NCI-H460 (cell line): ENCODE measurements at regions not wholly inside any gene's neighbourhood (a gene's known extent, or its start where the extent isn't known, plus 50 kb on each side); places are given as distances from the start of the nearest gene placed in this dataset.
"Not testable (repeated sequence)": the region's sequence is repeated elsewhere in the genome, so short reads cannot be mapped to it uniquely, and the experiment has no call there.

Source experiments
- DNase-seq: peaks from one replicate; pipeline ENCODE4 v3.0.0-alpha.2; 2016; ENCODE audit warnings: low read depth; ENCODE audit errors: extremely low read depth

DNA sequence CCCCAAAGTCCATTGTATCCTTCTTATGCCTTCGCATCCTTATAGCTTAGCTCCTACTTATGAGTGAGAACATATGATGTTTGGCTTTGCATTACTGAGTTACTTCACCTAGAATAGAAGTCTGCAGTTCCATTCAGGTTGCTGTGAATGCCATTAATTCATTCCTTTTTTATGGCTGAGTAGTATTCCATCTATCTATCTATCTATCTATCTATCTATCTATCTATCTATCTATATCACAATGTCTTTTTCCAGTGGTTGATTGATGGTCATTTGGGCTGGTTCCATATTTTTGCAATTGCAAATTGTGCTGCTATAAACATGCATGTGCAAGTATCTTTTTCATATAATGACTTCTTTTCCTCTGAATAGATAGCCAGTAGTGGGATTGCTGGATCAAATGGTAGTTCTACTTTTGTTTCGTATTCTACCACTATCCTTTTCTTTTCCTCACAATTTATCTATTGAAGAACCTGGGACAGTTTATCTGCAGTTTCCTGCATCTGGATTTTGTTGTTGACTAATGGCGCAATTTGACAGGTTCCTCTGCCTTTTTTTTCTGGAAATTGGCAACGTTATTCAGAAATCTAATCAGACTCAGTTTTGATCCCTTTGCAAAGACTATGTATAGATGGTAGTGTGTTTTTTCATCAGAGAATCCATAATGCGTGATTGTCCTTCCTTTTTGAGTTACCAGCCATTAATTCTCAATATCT lies 287.2 kb downstream of the ARL4A start:
- no peak for DNase-seq

DNA sequence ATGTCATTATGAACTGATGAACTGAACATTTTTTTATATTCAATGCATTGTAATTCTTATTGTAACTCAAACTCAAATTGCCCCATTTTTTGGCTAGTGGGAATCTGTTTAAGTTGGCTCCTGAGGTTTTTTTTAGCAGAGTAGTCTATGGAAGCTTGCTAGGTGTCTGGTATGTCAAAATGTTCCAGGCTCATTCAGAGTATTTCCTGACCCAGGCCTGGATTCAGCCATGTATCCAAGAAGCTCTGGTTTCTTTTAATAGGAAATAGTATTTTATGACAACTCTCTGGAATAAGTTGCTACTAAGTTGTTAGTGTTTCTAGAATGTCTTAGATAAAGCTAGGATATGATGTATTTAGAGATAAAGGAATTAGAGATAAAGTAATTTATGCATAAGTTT lies 288.0 kb downstream of the ARL4A start:
- DNase-seq: no peak

DNA sequence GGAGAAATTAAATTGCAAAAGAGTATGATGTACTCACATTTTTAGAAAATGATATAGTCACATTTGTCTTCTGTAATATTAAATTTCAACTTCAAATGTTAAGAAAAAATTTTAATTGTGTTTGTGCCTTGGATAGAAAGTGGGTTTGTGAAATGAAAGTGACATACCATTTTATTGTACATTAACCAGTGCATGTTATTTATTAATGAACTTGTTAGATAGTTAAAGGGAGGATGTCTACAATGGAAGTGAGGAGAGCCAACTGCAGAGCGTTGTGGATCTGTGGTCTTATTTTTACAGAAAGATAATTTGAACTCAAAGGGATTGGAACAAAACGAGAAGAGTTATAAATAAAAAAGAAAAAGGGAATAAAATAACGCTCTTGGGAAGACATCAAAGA lies 291.7 kb downstream of the ARL4A start:
- DNase-seq: no peak

- DNase-seq: no peak
Measured at GRCh38 chr7:12982178-12982577, 294.7 kb downstream of the ARL4A start.

GRCh38 chr7:12984117-12984516 lies 296.7 kb downstream of the ARL4A start:
- no peak for DNase-seq

DNA sequence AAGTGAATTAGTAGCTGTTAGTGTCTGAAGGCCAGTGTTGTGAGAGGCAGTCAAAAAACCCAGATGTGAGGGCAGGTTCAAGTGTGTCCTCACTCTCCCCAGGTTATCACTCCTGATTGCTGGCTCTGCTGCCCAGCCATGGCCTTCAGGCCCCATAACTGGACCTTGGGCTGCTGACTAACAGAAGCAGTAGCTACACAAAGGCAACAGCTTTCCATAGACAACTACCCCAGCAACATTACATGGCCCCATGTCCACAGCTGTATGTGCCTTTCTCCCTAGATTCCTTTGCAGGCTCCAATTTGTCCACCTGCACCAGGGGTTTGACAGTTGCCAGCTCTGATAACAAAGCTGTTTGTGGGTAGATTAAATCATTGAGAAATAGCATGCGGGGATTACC lies 297.8 kb downstream of the ARL4A start:
- no peak for DNase-seq

- no peak for DNase-seq
Measured at GRCh38 chr7:12985752-12986151, 298.3 kb downstream of the ARL4A start.

- DNase-seq: no peak
Measured at GRCh38 chr7:12987238-12987637, 299.8 kb downstream of the ARL4A start.

GRCh38 chr7:12990440-12990839 lies 303.0 kb downstream of the ARL4A start:
- DNase-seq: no peak

GRCh38 chr7:12993025-12993424 lies 305.6 kb downstream of the ARL4A start:
- no peak for DNase-seq

GRCh38 chr7:12995912-12996469 lies 308.6 kb downstream of the ARL4A start:
- DNase-seq: no peak

DNA sequence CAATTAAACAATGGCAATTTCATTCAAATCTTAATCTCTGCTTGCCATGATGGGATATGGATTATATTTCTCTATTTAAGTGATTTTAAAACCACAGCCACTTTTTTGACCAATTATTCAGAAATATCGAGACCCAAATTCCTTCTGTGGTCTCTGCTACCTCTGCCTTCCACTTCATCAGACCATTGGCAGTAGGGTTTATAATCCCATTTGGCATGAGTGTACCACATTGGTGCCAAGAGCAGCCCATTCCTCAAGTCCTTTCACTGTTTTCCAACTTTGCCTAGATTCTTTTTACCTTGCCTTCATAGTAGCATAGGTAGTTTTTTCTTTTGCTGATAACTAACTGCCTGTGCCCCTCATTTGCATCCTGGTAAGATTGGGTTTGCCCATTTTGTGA lies 319.9 kb downstream of the ARL4A start:
- no peak for DNase-seq

DNA sequence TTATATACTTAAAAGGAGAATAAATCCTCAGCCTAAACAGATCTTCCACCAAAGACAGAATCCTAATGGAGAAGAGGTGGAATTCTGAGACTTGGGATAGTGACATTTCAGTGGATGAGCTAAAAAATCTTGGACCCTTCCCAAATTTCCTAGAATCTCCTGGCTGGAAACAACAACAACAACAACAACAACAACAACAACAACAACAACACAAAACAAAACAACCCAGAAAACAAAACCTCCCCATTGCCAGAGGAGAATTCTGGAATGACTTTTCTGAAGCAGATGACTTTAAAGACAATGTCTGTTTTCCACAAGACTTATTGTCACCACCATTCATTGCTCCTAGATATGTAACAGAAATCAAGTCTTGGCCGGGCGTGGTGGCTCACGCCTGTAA lies 322.1 kb downstream of the ARL4A start:
- no peak for DNase-seq

DNA sequence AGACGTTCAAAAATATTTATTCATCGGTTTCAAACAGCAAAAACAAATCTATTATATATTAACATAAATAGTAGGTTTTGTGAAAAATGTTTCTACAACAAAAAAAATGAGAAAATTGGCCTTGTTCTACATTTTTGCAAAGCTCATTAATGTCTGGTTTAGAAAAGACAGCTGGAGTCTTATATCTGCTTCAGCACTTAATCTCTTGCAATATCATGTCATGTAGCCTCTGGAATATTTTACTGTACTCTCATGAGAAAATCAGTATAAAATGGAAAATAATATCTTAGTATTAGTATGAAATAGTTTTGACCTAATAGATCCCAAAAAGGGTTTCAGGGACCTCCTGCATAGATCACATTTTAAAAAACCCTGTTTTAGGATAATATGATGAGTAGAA lies 326.6 kb downstream of the ARL4A start:
- no peak for DNase-seq

GRCh38 chr7:13016036-13016581 lies 328.7 kb downstream of the ARL4A start:
- no peak for DNase-seq

DNA sequence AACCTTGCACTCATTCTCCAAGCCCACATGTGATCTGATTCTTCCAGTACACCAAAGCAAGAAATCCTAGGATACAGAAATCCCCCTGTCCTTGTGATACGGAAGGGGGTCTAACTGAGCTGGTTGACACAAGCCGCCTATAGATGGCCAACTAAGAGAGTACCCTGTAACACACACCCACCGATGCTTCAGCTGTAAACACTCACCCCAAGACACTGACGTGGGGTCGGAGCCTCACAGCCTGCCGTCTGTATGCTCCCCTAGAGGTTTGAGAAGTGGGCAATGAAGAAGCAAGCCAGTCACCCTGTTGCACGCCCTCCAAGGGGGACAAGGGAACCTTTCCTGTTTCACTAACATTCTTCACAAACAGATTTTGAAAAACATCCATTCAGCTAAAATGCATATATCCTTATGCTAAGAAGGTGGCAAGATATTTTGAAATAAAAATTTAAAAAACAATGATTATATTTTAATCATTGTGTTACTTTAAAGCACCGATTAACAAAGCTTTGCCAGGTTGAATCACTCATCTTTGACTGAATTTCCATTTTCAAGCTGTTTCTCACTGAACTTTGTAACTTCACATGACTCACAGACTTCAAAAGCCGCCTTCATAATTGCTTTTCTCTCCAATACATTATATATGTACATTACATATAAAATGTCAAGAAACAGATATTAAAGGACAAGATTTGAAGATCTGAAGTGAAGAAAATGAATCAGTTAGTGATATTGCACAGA lies 329.3 kb downstream of the ARL4A start:
- DNase-seq: no peak

DNA sequence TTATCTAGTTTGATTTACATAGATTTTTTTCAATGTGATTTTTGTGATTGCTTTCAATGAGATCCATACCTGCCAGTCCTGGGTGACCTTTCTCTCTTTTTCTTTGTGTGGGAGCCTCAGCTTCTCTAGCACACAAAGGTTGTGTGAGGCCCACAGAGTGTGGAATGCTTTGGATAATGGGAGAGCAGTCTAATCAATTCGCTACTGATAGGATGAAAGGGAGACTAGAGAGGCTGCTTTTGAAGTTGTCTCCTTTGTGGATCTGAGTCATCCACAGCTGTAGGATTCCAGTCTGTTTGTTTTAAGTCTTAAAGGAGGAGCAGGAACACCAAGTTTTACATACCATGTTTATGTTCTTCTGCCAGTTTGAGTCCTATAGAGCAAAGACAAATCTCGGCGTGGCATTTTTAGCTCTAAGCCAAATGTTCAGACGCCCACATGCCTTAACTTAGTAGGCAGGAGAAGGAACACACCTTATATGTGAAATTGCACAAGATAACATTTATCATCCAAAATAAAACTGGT lies 330.0 kb downstream of the ARL4A start:
- DNase-seq: peak; percentile 6

DNA sequence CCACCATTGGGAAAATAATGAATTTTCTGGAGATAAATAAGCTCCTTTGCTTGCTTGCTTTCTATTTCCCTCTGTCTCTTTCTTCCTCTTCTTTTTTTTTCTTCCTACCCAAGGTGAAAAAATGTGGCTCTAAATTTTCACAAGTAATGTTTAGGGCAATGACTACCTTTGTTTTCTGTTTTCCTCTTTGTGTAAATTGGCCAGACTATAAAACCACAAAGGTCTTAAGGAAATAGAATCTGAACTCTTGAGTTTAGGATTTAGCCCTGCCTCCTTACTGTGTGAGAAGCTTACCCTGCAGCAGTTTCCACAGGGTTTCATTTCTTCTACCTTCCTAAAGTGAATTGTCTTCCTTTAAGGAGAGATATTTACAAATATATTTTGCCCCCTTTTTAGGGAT lies 330.4 kb downstream of the ARL4A start:
- DNase-seq: no peak

- no peak for DNase-seq
Measured at GRCh38 chr7:13021566-13022300, 334.3 kb downstream of the ARL4A start.

DNA sequence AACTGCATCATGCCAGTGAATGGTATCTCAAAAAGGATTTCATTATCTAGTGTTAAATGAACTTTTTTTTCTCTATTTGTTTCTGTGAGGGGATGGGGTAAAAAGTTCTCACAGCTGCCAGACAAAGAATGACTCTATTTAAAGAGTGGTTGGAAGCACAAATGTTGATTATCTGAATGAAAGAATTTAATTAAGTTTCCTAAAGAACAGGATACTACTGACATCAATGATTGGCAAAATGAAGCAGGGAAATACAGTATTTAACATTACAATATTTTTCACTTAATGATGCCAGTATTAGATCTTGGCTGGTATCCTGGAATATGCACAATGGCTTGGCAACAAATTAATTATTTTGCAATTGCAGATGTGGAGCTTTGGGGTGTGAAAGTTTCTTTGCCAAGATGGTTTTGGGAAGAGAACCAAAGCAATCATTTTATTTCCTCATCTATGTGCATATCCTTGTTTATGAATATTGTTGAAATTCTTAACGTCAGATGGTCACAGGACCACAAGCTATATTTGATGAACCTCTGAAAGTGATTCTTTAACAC lies 336.8 kb downstream of the ARL4A start:
- no peak for DNase-seq

GRCh38 chr7:13025043-13025442 lies 337.6 kb downstream of the ARL4A start:
- not testable (repeated sequence) for DNase-seq
